ENCODE measurements at regions not wholly inside any gene's neighbourhood (a gene's known extent, or its start where the extent isn't known, plus 50 kb on each side); places are given as distances from the start of the nearest gene placed in this dataset.
A peak's percentile ranks its signal among the peaks of the same experiment; 100 is the strongest.

DNA sequence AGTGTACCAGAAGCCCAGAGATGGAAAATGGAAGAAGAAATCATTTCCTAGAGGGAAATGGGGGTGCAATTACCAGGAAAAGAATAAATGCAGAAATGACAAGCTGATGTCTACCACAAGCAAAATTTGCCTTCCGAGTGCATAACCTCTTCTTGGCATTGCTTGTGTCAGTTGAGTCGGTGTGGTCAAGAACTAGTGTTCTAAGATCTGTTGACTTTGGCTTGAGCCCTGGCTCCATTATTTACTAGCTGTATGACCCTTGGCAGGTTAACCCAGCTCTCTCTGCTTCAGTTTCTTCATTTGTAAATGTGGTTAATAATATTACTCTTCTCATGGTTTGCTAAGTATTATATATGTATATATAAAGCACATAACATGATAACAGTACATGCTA lies 273.0 kb upstream of the IRX5 start:
- DNase-seq = no peak

DNA sequence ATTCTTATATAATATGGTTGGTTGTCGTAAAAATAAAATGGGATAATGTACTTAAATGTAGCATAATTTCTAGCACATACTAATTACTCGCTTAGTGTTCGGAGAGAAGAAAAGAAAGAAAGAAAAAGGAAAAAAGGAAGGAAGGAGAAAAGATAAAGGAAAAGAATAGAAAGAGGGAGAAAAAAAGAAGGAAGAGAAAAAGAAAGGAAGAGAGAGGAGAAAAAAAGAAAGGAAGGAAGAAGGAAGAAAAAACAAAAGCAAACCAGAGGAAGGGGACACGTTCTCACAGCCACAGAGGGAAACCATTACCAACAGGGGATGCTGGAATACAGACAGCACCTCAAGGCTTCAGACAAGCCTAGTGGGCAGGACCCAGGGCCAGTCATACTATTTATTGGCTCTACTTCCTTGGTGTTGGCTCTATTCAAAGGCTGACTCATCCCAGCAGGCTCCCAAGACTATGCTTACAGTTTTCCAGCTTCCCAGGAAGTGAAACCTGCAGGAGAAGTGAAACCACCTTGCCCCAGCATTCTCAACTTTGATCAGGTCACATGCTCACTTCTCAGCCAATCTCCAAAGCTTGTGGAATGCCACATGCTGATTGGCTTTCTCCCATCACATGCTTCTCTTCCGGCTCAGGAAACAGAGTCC lies 273.5 kb upstream of the IRX5 start:
- DNase-seq = no peak

DNA sequence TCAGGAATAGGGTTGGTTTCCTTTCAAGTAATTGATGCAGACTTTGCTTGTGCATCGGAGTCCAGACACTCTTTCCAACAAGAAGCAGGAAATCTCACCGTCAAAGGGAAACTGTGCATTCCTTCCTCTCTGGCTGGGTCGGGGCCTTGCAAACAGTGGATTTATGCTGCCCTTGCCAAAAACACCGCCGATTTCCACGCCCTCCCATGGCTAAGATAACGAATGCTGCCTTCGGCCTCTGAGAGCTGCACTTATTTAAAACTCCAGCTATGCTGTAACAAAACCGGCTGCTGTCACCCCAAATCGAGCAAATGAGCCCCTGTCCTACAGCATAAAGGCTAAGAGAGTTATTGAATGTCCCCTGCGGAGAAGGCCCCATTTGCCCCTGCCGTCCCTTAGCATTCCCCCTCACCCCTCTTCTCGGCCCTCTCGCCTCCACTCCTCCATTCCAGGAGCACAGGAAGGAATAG lies 275.5 kb upstream of the IRX5 start:
- DNase-seq = peak; percentile 68

DNA sequence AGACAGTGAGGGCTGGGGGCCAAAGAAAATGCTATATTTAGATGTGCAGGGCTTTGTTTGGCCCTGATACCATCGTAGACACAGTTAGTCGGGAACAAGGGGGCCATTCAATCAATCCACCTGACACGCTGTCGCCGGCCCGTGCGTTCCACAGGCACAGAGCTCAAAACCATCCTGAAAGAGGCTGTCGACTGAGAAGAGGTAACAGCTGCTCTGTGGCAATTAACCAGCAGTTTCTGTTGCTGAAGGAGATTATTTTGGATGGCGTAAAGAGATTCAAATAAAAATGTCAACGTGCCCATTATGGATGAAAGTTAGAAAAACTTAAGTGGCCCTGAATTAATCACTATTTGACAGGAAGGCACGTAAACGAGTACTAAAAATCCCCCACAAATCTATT lies 276.2 kb upstream of the IRX5 start:
- peak; percentile 72 for DNase-seq

DNA sequence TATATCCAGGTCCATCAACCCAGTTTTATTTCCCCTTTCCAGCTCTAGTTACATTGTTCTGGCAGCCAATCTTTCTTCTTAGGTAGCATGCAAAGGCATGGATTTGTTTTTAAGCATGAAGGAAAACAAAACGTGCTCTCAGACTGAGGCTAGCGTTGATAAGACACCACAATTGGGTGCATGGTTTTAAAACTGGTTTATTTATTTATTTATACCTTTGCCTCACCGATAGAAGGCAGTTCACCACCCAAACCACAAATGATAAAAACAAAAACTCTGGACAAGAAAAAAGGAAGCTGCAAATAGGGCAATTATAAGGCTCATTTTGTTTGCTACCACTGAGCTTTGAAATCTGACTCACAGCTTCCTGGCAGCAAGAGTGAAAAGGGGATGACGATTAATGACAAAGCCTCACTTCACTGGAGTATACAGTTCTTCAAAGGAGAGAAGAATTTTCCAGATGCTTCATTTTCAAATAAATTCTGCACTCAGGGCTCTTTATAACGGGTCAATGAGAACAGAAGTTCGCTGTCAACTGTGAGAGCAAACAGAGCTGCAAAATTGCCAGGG lies 278.4 kb upstream of the IRX5 start:
- DNase-seq = peak; percentile 19

DNA sequence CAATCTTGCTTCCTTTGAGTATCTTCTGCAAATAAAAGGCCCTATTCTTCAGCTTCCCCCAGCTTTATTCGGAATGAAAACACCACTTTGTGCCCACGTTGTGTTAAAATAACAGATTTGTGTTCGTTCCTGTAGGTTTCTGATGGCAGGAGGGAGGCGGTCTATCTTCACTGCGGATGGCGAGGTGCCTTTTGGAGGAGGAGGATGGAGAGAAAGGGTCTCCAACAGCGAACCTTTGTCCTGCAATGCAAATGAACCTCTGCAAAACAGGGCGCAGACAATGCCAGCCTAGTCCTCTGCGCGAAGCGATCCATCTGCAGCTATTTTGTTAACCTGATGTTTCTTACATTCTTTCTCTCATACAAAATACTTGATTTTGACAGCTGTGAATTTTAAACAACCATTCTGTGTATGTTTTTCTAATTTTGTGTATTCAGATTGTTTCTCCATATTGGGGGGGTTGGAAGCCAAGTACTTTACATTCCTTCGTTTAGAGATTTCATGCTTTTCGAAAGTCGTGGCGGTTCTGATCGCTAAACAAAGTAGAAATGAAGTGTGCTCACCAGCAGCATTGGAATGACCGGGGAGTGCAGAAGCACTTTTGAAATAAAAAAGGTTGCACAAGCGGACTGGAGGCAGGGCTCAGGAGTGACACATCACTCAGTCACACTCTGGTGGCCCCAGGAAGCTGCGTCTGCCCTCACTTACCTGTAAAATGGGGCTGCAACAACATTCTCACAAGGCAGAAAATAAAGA lies 279.0 kb upstream of the IRX5 start:
- DNase-seq = no peak

DNA sequence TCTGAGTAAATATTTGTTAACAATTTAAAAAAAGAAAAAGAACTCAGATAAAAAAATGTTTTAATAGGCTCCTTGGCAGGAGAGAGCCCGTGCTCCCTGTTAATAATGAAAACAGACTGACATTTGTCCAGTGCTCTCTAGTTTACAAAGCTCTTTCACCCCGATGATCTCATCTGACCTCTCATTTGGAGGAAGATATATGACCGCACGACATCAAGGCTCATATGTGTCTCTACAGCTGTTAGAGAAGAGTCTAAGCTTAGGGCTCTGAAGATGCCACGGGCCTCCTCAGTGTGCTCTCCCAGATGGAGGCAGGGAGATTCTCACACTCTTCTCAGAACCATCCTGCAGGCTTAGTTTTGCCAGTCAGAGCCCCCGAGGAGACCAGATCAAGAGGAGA lies 280.8 kb upstream of the IRX5 start:
- DNase-seq = no peak

DNA sequence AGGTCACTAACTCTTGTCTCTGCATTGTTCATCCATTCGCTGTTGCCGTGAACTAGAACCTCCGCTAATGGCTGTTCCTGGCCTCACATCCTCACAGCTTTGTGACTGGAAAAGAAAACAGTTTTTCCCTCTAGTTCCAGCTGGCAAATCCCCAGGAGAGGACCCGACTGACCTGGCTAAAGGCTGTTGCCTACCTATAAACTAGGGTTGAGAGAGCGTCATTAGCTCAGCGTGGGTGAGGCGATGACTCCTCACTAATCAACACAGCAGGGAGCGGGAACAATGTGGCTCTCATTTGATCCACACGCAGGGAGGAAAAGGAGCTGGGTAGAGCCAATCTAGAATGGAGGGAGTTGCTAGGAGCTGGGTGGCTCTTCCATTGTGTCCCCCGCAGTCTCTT lies 282.1 kb upstream of the IRX5 start:
- DNase-seq = no peak

DNA sequence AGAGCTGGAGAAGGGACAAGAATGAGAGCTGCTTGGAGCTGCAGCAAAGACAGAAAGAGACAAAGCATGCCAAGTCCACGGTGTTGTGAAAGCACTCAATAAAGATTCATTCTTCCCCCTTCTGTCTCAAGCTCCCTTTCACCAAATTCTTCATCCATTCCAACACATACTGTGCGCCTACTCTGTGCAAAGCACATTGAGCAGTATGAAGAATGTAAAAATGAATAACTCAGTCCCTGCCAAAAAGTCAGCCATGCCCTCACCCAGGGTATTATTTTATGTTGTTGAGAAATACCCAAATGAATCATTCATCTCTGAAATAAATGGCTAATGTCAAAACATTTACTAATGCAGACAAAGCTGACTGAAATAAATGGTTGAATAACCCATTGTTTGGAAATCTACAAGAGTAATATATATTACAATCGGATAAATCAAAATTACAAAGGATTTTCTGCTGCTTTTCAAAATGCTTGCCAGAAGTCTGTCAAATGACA lies 282.9 kb upstream of the IRX5 start:
- no peak for DNase-seq

DNA sequence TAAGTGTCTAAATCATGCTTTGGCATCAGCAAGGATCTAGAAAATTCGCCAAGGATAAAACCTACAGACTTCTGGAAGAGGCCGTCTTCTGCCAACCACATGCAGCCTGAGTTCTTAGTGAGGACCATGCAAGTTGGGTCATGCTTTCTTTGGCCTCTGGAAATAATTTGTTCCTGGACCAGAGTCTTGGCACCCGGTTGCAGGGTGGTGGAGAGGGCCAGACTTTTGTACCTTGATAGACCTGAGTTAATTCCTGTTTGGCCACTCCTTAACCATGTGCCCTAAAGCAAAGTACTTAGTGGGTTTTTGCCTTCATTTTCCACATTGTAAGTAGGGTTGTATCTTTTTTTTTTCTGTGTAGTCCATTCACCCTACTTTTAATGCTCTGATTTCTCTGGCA lies 283.4 kb upstream of the IRX5 start:
- DNase-seq = no peak

DNA sequence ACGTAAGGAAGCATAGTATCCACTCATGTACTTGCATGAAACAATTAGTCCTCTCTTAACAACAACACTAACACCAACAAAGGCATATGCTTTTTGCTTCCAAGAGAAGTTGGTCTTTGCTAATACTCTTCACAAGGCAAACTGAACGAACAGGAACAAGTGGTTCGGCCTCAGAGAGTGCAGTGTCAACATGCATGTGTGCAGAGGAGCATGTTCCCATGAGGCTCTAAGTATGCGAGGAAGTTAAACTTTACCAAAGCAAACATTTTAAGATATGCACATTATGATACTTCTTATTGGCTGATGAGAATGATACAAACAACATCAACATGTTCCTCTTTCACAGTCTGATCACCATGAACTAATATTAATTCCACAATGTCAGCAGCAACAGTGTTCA lies 285.3 kb upstream of the IRX5 start:
- DNase-seq = no peak

DNA sequence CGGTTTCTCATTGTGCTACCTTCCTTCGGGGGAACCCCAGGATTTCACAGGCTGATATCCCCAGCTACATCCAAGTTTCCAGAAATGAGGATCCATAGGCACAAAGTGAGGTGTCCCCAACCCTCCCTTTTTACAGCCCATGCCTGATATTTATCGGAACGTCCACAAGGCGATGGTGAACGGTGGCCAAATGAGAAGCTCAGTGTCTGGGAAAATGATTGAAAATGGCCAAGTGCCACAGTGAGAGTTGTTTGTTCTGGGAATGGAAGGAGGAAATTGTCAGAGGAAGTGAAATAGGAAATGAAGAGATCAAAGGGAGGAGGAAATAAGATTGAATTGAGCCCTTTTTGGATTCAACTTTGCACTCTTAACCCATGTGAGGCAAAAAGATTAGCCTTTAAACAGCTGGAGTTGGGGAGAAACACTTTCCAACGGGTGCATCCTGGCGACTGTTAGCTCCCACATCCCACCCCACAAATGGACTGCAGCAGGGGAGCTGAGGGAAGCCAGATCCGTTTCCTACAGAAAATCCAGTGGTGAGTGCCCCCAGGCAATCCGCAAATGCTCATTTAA lies 294.4 kb upstream of the IRX5 start:
- no peak for DNase-seq

DNA sequence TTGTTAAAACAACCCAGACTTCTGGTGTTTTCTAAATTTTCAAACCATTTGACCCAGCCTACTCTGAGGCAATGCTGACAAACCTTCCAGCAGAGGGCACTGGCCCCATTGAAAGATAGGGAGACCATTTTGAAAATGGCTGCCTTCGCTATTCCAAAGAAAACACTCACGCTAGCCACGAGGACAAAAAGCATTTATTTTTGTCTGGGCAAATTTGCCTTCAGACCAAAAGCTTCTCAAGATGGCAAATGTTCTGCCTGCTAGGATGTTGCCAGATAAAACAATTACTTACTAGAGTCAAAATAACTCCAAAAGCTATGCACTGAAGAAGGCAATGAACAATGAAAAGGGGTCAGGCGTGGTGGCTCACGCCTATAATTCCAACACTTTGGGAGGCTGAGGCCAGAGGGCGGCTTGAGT lies 296.7 kb upstream of the IRX5 start:
- DNase-seq = no peak

DNA sequence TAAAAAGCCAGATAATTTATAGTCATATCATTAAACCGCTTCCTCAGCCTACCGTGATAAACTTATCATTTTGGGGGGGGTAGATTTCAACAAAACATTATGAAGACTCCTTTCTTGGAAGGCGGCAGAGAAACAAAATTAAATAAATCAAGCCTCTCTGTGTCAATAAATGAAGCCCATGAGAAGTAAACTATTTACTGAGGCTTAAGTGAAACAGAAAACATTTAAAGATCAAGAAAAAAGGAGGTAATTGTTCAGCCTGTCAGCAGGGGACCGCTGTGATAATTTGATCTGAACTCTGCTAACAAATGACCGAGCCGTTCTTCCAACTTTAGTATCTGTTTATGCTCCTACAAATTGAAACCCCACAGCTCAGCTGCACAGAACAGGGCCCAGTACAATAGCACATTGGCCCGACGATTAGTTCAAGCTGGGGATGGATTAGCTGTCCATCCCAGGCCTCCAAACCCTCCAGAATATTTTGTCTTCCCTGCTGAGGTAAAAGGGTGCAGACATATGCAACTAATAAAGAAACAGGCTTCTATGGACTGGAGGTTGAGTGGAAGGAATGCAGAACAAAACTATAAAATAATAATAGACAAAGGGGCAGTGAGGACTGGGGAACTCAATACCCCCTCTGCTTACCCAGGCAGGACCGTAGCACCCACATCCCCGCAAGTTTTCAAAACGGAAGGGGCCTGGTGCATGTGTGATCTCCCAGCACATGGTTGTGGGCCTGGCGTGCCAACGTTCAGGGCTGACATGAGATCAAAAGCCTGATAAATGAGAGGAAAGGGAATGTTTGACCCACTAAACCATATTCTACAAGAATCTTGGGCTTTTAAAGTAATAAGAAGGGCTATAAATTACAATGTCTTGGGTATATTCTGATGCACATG lies 298.1 kb upstream of the IRX5 start:
- no peak for DNase-seq

DNA sequence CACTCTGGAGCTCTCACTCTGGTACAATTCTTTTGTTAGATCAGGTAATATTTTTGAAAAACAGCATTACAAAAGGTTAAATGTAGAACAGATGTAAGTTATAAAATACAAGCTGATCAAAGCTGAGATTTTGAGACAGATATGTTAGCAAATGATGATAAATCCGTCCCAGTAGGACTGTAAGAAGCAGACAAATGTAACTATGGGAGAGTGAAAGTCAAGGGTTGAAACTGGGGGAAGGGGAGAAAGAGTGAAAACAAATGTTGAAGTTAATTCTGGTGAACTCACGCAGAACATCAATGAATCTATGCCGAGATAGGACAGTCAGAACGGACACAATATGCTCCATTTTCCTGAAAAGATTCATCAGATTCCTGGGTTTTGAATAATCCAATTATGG lies 298.9 kb upstream of the IRX5 start:
- DNase-seq = no peak

DNA sequence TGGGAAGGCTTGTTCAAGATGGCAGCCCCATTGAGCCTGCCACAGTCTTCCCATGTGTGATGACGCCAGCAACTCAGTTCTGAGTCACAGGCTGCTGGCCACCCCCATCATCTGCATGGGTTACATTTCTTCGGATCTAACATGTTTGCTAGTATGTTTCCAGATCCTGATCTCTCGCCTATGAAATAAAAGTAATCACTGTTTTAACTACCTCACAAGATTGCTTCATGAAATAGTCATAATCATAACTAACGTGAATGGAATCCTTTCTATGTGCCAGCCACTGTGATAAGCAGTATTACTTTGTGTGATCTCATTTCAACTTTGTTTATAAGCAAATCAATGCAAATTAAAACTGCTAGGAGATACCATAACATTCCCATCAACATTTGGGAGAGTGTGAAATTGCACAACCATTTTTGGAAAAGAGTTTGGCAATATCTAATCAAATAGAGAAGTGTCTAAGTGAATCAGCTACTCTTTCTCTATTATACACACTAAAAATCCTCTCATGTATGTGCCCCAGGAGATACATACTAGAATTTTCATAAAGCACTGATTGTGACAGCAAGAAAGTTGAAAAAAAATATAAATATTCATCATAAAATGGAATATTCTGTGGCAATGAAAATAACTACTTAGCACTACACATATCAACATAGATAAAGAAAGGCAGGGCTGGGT lies 300.2 kb upstream of the IRX5 start:
- DNase-seq = no peak

DNA sequence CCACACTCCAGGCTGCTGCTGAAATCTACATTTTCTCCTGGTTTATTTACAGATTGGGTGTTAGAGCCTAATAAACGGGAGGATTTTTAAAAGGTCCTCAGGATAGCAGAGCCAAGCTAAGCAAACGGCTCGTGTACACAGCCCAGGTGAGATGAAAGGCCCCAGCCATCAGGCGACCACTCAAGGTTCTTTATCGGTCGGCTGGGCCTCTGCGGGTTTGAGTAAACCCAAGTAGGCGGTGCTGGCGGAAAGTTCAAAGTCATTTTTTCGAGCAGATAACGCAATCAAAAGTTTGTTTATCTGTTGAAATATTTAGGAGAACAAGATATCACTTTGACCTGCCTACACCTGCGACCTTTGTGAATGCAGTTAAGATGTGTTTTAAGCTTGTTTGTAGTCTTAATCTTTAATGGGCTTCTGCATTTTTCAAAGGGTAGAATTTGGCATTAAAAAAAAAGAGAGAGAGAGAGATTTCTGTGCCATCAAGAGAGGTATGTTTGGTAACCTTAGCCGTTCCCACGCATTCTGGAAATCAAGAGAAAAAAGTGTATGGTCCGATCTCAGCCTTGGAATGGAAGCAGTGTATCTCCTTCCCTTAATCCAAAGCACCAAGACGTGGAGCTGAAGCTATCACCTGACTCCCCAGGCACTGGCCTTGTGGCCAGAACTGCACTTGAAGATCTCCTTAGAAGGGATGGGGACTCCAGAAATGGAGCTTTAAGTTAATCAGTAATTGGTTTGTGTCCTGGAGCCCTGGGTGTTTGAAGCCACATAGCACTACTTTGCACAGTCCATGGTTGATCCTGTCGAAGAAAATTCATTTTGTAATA lies 301.7 kb upstream of the IRX5 start:
- DNase-seq = no peak

DNA sequence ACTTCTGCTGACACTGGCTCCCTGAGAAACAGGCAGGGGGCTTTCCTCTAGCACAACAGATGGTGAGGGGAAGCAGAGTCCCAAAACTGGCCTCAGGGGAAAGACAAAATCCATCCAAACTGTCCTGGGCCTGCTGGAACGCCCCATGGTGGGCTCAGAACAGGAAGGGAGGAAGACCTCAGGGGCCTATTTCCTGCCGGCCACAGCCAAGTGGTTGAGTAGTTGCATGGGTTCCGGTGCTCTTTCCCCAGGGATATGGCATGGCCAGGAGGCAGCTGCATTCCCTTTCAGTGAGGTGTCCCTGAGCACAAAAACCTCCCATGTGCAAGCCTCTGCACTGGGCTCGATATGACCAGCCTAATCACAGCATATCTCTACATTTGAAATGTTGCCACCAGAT lies 303.0 kb upstream of the IRX5 start:
- DNase-seq = no peak

DNA sequence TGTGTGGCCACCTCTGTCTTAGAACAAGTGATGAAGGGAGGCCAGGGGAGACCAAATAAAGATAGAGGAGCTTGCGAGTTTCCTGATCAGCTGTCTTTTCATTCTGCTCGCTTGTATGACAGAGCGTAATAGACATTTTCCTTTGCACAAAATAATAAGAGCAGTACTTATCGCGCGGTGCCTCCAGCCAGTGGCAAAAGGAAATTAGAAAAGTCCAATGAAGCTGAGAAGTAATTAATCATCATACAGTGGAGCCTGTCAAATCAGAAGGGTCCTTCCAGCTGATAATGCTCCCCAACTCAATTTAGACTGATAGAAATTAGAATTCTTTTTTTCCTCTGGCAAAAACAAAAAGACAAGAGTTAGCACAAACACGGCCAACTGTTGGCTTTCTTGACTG lies 307.0 kb upstream of the IRX5 start:
- no peak for DNase-seq

DNA sequence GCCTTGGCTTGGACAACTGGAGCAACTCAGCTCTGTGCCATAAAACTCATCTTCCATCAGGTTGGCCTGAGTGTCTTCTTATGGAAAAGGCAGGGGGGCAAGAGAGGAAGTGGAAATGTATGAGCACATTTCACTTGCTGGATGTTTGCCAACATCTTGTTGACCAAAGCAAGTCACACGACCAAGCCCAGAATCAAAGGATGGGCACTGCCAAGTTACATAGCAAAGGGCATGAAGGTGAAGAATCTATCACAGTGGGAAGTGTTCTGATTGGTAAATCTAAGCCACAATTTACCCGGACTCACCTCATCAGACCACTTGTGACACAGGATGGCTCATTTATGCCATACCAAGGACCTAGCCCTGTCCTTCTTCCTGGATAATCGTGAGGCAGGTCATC lies 310.5 kb upstream of the IRX5 start:
- DNase-seq = no peak

DNA sequence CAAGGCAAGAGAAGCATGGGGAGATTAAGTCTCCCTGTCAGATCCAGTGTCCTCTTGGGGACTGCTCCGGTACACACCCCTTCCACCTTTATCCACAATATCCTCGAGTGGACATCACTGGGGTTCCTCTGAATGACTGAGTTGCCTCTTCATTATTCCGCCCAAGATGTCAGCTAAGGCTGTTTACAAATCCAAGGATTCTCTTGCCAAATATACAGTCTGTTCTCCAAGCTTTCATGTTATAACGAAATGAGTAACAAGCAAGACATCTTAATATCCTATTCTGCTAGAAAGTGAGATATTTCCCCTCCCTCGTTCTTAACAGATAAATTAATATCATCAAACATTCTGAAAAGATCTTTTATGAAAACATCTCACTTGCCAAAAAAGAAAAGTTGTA lies 314.1 kb upstream of the IRX5 start:
- no peak for DNase-seq
